Transverse colon (tissue), 4 donors: ENCODE measurements at regions not wholly inside any gene's neighbourhood (a gene's known extent, or its start where the extent isn't known, plus 50 kb on each side); places are given as distances from the start of the nearest gene placed in this dataset.

Experiments used
- DNase-seq: peaks from one replicate; pipeline ENCODE4 v3.0.0-alpha.2; 2019
- H3K27ac ChIP-seq, 4 donors: fragments of 200-600 bp; sonication (generic); 2 replicates each; pipeline ENCODE4 v1.5.1; 2016 to 2018; ENCODE audit warnings: inconsistent platforms in 4 of 4
- H3K27me3 ChIP-seq: fragments of 200-600 bp; sonication (generic); 2 replicates; pipeline ENCODE4 v1.5.1; 2017; ENCODE audit warnings: inconsistent platforms
- H3K36me3 ChIP-seq, 4 donors: fragments of 200-600 bp; sonication (generic); 2 replicates each; pipeline ENCODE4 v1.5.1; 2017 to 2019; ENCODE audit warnings: inconsistent platforms in 4 of 4
- H3K4me1 ChIP-seq, 4 donors: fragments of 200-600 bp; sonication (generic); 2 replicates each; pipeline ENCODE4 v1.5.1; 2017 to 2020; ENCODE audit warnings: inconsistent platforms in 4 of 4
- H3K4me3 ChIP-seq, 4 donors: fragments of 200-600 bp; sonication (generic); 1 replicate in 1 of 4; 2 replicates in 3 of 4; pipeline versions ENCODE4 v1.5.1 to v1.6.1; 2017 to 2019; ENCODE audit warnings: inconsistent platforms in 4 of 4
- H3K9me3 ChIP-seq, 2 donors: fragments of 200-600 bp; sonication (generic); 2 replicates each; pipeline ENCODE4 v1.5.1; 2017 to 2019; ENCODE audit warnings: inconsistent platforms in 2 of 2
- EP300 ChIP-seq: sonication (generic); formaldehyde crosslinking; IDR thresholded peaks from one replicate; pipeline ENCODE4 v1.6.1; 2017; ENCODE audit warnings: antibody characterized with exemption, low read depth
- POLR2A ChIP-seq: fragments of 450-650 bp; IDR thresholded peaks from one replicate; pipeline ENCODE4 v1.6.1; 2016; ENCODE audit warnings: antibody characterized with exemption, mild to moderate bottlenecking, moderate library complexity
- POLR2AphosphoS5 ChIP-seq, 3 donors: sonication (generic); formaldehyde crosslinking; IDR thresholded peaks; one replicate each; pipeline ENCODE4 v1.6.1; 2016; ENCODE audit warnings: antibody characterized with exemption in 3 of 3
- WGBS, 2 donors: methylation state at CpG; one replicate each; pipeline ENCODE4 v1.1.5; 2018; ENCODE audit warnings: low coverage in 1 of 2; 5-methylcytosine and 5-hydroxymethylcytosine counted together
- in situ Hi-C, 4 donors: fragments of 200-750 bp; cut with MboI; loops; one replicate each; pipeline versions ENCODE4 v1.15.0 to v1.15.1; 2017; ENCODE audit warnings: low sequenced_read_pairs in 3 of 4, low pct_ligation_motif_present in 1 of 4, low pct_unique_long_range_greater_than_20kb in 1 of 4
- intact Hi-C: fragments of 100-400 bp; cut with DNase I; formaldehyde crosslinking; loops from one replicate; pipeline ENCODE4 v1.15.1; 2023; ENCODE audit warnings: low total_unique reads
- TF ChIP-seq, protein P1 (sequence below), 5 experiments: fragments of 200-600 bp in 3 of 5; fragments of 450-650 bp in 2 of 5; sonication (generic) in 3 of 5; IDR thresholded peaks; 1 replicate in 2 of 5; 2 replicates in 3 of 5; pipeline ENCODE4 v1.5.1; 2016 to 2017; ENCODE audit warnings: antibody characterized with exemption in 5 of 5, inconsistent platforms in 3 of 5, mild to moderate bottlenecking in 2 of 5, moderate library complexity in 1 of 5

DNA sequence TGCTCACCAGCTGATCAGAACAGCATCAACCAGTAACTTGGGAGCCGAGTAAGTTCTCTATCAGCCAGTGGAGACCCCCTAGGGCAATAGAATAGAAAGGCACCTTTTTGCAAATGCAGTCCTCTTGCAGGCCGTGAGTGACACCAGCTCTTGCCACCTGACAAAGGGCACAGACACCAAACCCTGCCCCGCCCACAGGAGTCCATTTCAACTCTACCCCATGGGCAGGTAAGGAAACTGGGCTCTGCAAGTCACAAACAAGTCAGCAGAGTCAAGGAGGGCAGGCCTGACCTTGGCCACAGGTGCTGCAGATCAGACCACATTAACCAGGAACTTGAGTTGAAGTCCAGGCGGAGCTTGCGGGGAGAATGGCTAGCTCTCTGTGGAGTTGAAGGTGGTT, 77.4 kb upstream of the SPATA13 start:
- no peak for DNase-seq
- Histone ChIP-seq H3K4me3 (no peak overlapping the region), H3K27ac (no peak overlapping the region), H3K9me3 (no peaks in the 10 kb centered on the region), H3K36me3 (no peaks in the 10 kb centered on the region), H3K4me1 (peaks cover 0 to 15% (median 6%) of the 10 kb centered on the region in 4 donors), H3K27me3 (no peaks in the 10 kb centered on the region)
- TF ChIP-seq, protein P1, sequence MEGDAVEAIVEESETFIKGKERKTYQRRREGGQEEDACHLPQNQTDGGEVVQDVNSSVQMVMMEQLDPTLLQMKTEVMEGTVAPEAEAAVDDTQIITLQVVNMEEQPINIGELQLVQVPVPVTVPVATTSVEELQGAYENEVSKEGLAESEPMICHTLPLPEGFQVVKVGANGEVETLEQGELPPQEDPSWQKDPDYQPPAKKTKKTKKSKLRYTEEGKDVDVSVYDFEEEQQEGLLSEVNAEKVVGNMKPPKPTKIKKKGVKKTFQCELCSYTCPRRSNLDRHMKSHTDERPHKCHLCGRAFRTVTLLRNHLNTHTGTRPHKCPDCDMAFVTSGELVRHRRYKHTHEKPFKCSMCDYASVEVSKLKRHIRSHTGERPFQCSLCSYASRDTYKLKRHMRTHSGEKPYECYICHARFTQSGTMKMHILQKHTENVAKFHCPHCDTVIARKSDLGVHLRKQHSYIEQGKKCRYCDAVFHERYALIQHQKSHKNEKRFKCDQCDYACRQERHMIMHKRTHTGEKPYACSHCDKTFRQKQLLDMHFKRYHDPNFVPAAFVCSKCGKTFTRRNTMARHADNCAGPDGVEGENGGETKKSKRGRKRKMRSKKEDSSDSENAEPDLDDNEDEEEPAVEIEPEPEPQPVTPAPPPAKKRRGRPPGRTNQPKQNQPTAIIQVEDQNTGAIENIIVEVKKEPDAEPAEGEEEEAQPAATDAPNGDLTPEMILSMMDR (IDR thresholded peaks at IDR 0.05): no peak
- TF ChIP-seq EP300 (no peak), POLR2AphosphoS5 (IDR thresholded peaks at IDR 0.05) (no peak), POLR2A (no peak)
- in situ Hi-C loops: no loop called here
- intact Hi-C loops: no loop called here
- 74% methylated on average over 5 of the region's 5 CpGs; no CpG with 5 or more reads in 1 of the 2 donors for WGBS, 2 donors

DNA sequence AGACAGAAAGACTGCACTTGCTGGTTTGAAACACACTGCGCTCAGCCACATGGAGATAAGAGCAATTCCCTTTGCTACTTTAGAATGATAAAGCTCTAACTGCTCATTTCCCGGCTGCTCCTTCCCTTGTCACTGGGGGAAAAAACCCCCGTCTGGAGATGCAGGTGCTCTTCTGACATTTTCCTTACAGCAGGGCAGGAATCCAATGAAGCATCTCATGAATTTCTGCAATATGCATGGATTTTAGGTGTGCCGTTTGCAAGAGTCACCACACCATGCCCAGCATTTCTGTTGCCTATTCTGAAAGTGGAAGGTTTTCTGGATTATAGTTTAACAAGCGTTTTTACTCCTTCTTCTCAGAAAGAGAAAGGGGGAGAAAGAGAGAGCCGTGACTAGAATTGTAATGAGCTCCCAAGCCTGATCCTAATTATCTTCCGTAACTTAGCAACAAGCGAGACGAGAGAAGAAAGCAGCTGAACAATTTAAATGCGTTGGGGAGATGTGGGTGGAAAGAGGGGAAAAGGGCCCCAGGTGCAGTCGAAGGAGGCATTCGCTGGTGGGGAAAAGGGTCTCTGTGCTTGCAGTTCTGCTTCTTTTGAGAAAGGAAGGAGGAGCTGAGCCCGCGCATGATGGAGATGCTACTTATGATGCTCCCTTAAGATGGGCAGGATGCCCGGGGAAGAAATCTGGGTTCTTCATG, 76.6 kb upstream of the SPATA13 start:
- H3K27me3 ChIP-seq: no peaks in the 10 kb centered on the region
- no peak overlapping the region for H3K4me3 ChIP-seq
- H3K9me3 ChIP-seq: no peaks in the 10 kb centered on the region
- WGBS, 2 donors: 88 to 95% methylated on average over 4 to 15 of the region's 15 CpGs
- peaks cover 0 to 15% (median 7%) of the 10 kb centered on the region in 4 donors for H3K4me1 ChIP-seq
- DNase-seq: no peak
- in situ Hi-C loops (no loop called here), intact Hi-C loops (no loop called here)
- TF ChIP-seq POLR2A (no peak), POLR2AphosphoS5 (IDR thresholded peaks at IDR 0.05) (no peak), EP300 (no peak)
- TF ChIP-seq, protein P1 (IDR thresholded peaks at IDR 0.05): no peak
- H3K27ac ChIP-seq: no peak overlapping the region
- no peaks in the 10 kb centered on the region for H3K36me3 ChIP-seq

DNA sequence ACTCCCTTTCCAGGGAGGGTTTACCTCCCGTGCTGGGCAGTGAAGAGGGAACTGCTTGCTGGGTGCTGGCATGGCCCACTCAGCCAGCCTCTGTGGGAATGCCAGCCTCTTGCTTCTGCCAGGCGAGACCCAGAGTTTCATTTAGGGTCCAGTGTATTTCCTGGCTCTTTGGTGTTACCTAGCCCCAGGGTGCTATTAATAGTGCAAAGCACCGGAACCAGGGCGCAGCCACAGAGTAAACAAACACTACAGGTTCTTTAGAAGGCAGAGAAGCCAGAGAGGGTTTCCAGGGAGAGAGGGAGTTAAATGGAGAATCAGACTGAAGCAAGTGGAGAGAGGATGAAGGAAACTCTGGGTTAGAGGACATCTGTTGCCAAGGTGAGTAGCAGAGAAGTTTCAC, 74.9 kb upstream of the SPATA13 start:
- intact Hi-C loops (no loop called here), in situ Hi-C loops (no loop called here)
- H3K4me3 ChIP-seq: no peak overlapping the region
- peaks cover 0 to 15% (median 7%) of the 10 kb centered on the region in 4 donors for H3K4me1 ChIP-seq
- no peak overlapping the region for H3K27ac ChIP-seq
- TF ChIP-seq POLR2A (no peak), EP300 (no peak), POLR2AphosphoS5 (IDR thresholded peaks at IDR 0.05) (no peak)
- TF ChIP-seq, protein P1 (IDR thresholded peaks at IDR 0.05): no peak
- H3K36me3 ChIP-seq: no peaks in the 10 kb centered on the region
- H3K27me3 ChIP-seq: no peaks in the 10 kb centered on the region
- DNase-seq: no peak
- 36 to 60% methylated on average over 2 to 4 of the region's 4 CpGs for WGBS, 2 donors
- H3K9me3 ChIP-seq: no peaks in the 10 kb centered on the region

DNA sequence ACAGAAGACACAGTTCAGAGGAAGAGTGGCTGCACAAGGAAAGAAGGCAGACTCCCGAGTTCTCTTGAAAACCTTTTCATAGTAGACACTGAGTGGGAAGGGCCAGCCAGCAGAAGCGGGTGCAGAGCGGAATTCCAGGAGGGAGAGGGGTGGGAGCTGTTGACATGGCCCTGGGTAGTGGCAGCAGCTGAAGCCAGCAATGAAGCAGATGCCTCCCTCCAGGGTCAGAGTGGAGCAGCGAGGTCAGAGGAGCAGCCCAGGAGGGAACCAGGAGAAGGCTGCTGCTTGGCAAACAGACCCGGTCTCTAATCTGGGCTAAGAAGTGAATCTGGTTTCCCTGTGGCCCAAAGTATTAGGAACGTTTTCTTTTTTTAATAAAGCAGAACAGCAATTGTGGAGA, 73.9 kb upstream of the SPATA13 start:
- Histone ChIP-seq H3K36me3 (no peaks in the 10 kb centered on the region), H3K4me1 (peaks cover 0 to 15% (median 7%) of the 10 kb centered on the region in 4 donors), H3K27ac (no peak overlapping the region), H3K4me3 (no peak overlapping the region), H3K9me3 (no peaks in the 10 kb centered on the region), H3K27me3 (no peaks in the 10 kb centered on the region)
- DNase-seq: no peak
- 83 to 86% methylated on average over 2 to 6 of the region's 6 CpGs for WGBS, 2 donors
- TF ChIP-seq EP300 (no peak), POLR2AphosphoS5 (IDR thresholded peaks at IDR 0.05) (no peak), POLR2A (no peak)
- TF ChIP-seq, protein P1 (IDR thresholded peaks at IDR 0.05): no peak
- in situ Hi-C loops (no loop called here), intact Hi-C loops (no loop called here)
